Ishikawa (cell line): ENCODE measurements at regions not wholly inside any gene's neighbourhood (a gene's known extent, or its start where the extent isn't known, plus 50 kb on each side); places are given as distances from the start of the nearest gene placed in this dataset.

ENCODE experiments used
- CEBPB ChIP-seq: IDR thresholded peaks from 2 replicates; pipeline ENCODE4 v1.6.1; 2012
- CREB1 ChIP-seq: IDR thresholded peaks from 2 replicates; pipeline ENCODE4 v1.6.1; 2012; ENCODE audit warnings: low read depth
- EP300 ChIP-seq: IDR thresholded peaks from 2 replicates; pipeline ENCODE4 v1.6.1; 2012; ENCODE audit warnings: borderline replicate concordance
- FOXM1 ChIP-seq: IDR thresholded peaks from 2 replicates; pipeline ENCODE4 v1.6.1; 2012; ENCODE audit warnings: low read depth, borderline replicate concordance
- MAX ChIP-seq: IDR thresholded peaks from 2 replicates; pipeline ENCODE4 v1.6.1; 2012
- NFIC ChIP-seq: IDR thresholded peaks from 2 replicates; pipeline ENCODE4 v1.6.1; 2012
- RAD21 ChIP-seq: IDR thresholded peaks from 2 replicates; pipeline ENCODE4 v1.6.1; 2012; ENCODE audit warnings: low read depth
- TAF1 ChIP-seq: IDR thresholded peaks from 2 replicates; pipeline ENCODE4 v1.6.1; 2012; ENCODE audit warnings: low read depth, mild to moderate bottlenecking
- TCF12 ChIP-seq: IDR thresholded peaks from 2 replicates; pipeline ENCODE4 v1.6.1; 2012; ENCODE audit warnings: low read depth
- TEAD4 ChIP-seq: IDR thresholded peaks from 2 replicates; pipeline ENCODE4 v1.6.1; 2012
- YY1 ChIP-seq: IDR thresholded peaks from 2 replicates; pipeline ENCODE4 v1.6.1; 2012; ENCODE audit warnings: low read depth
- TF ChIP-seq, protein P1 (sequence below): IDR thresholded peaks from 2 replicates; pipeline ENCODE4 v1.6.1; 2012; ENCODE audit warnings: low read depth, mild to moderate bottlenecking

- TF ChIP-seq CEBPB (no peak), TEAD4 (no peak), RAD21 (no peak), NFIC (no peak), EP300 (no peak), MAX (no peak), TAF1 (no peak), FOXM1 (no peak), YY1 (no peak), TCF12 (no peak), CREB1 (no peak)
- TF ChIP-seq, protein P1, sequence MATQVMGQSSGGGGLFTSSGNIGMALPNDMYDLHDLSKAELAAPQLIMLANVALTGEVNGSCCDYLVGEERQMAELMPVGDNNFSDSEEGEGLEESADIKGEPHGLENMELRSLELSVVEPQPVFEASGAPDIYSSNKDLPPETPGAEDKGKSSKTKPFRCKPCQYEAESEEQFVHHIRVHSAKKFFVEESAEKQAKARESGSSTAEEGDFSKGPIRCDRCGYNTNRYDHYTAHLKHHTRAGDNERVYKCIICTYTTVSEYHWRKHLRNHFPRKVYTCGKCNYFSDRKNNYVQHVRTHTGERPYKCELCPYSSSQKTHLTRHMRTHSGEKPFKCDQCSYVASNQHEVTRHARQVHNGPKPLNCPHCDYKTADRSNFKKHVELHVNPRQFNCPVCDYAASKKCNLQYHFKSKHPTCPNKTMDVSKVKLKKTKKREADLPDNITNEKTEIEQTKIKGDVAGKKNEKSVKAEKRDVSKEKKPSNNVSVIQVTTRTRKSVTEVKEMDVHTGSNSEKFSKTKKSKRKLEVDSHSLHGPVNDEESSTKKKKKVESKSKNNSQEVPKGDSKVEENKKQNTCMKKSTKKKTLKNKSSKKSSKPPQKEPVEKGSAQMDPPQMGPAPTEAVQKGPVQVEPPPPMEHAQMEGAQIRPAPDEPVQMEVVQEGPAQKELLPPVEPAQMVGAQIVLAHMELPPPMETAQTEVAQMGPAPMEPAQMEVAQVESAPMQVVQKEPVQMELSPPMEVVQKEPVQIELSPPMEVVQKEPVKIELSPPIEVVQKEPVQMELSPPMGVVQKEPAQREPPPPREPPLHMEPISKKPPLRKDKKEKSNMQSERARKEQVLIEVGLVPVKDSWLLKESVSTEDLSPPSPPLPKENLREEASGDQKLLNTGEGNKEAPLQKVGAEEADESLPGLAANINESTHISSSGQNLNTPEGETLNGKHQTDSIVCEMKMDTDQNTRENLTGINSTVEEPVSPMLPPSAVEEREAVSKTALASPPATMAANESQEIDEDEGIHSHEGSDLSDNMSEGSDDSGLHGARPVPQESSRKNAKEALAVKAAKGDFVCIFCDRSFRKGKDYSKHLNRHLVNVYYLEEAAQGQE = no peak
Observed at GRCh38 chr5:101611039-101611438, 685.0 kb downstream of the SLCO4C1 start.
